HG02763 (cell line): ENCODE measurements at regions not wholly inside any gene's neighbourhood (a gene's known extent, or its start where the extent isn't known, plus 50 kb on each side); places are given as distances from the start of the nearest gene placed in this dataset.

Source experiments
- ATAC-seq: cut with Tn5 transposase; IDR thresholded peaks from one replicate; pipeline ENCODE4 v1.9.1; 2021; ENCODE audit warnings: mild to moderate bottlenecking, moderate library complexity; ENCODE audit not compliant: unreplicated experiment

- ATAC-seq: no peak
These were observed 139.2 kb upstream of the SLC30A5 start for GRCh38 chr5:68954618-68954910.

DNA sequence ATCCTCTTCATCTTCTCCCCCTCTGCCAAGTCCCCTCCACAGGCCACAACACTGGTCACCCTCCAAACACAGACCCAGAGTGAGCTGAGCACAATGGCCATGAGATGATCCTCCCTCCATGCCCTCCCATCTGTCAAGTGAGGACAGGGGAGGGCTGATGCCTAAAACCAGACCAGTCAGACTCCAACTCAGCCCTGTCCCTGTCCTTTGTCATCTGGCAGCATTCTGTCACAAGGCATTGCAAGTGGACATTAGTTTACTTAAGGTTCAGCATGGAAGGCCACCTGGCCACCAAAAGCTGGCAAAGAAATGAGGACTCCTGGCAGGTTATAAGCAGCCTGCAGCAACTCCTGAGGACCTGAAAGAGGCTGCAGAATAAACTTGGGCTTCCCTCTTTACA is 136.2 kb upstream of the SLC30A5 start:
- no peak for ATAC-seq

DNA sequence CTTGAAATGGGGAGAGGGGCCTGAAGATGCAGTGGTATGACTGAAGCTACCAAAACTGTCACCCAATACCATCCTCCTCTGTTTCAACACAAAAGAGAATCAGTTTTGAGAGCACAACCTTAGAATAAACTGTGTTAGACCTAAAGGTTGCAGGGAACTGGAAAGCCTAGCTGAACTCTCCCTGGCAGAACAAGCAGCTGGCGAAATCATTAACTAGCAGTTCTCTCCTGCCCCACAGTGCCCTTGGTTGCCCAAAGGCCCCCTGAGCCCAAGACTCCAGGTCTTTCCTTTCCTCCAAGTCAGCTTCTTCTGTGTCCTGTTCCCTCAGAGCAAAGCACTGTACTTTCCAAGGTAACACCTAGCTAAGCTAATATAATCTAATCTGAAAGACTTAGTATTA is 135.4 kb upstream of the SLC30A5 start:
- no peak for ATAC-seq

DNA sequence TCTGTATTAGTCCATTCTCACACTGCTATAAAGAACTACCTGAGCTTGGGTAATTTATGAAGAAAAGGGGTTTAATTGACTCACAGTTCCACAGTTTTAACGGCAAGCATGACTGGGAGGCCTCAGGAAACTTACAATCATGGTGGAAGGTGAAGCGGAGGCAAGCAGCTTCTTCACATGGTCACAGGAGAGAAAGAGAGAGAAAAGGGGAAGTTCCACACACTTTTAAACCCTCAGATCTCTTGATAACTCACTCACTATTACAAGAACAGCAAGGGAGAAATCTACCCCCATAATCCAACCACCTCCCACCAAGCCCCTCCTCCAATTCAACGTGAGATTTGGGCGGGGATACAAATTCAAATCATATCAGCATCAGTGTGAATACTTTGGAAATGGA is 133.4 kb upstream of the SLC30A5 start:
- ATAC-seq: no peak

DNA sequence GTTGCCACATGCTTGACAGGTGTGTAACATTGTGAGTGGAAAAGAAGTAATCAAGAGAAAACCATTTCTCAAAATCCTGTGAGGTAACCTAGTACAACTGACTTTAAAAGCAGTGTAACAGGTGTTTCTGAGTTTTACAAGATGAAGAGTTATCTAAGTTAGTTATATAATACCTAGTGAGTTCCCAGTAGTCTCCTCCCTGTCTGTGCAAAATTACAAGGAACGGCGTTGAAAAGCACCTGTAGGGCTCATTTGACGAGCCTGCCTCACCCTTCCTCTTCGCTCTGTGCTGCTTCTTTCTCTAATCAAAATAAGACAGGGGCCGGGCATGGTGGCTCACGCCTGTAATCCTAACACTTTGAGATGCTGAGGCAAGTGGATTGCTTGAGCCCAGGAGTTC is 132.9 kb upstream of the SLC30A5 start:
- ATAC-seq: no peak

GRCh38 chr5:68961762-68962161 is 132.1 kb upstream of the SLC30A5 start:
- no peak for ATAC-seq

- no peak for ATAC-seq
These were observed 130.9 kb upstream of the SLC30A5 start for GRCh38 chr5:68962757-68963484.

GRCh38 chr5:68964679-68965078 is 129.1 kb upstream of the SLC30A5 start:
- ATAC-seq: no peak

- no peak for ATAC-seq
These were observed 127.9 kb upstream of the SLC30A5 start for GRCh38 chr5:68965926-68966325.

DNA sequence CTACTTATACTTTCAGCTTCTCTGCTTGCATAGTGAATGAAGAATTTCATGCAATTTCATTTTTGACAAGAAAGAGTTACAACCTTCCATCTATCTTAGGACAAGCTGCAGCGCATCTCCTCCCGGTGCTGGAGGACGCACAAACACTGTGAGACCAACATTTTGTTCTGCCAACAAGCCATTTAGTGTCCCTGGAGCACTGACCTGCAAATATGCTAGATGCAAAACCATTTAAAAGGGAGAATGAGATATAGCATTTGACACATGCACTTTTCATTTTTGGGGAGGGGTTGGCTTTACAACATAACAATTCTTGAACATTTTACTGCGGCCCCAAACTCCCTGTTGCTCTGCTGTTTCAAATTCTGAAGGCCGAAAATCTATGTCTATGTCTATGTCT is 127.2 kb upstream of the SLC30A5 start:
- ATAC-seq: no peak

DNA sequence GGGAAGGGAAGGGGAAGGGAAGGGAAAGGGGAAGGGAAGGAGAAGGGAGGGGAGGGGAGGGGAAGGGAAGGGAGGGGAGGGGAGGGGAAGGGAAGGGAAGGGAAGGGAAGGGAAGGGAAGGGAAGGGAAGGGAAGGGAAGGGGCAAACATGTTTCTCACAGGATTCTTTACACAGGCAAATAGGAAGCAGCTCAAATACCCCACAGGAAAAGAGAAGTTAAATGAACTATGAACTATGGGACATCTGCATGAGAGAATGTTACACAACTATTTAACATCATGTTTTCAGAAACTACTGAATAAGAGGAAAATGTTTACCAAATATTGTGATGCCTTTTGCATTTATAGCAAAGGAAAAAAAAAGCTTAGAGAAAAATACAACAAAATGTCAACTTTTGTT is 125.4 kb upstream of the SLC30A5 start:
- no peak for ATAC-seq

GRCh38 chr5:68970617-68971016 is 123.2 kb upstream of the SLC30A5 start:
- no peak for ATAC-seq

- no peak for ATAC-seq
These were observed 120.1 kb upstream of the SLC30A5 start for GRCh38 chr5:68973696-68974095.

DNA sequence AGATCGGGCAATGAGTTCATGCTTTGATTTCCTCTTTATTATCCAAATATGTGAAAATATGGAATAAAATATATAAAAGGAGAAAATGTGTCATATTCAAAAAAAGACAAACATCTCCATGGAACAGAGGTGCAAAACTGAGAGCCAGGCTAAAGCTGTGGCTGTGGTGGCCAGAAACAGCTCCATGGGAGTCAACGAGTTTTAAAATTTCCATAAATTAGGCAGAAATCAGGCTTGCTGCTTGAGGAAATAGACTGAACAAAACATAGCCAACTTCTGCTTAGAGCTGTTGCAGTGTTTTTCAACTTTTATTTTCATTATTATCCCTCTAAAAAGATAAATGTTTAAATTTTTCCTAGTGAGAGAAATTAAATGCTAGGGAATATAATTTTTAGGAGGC is 110.8 kb upstream of the SLC30A5 start:
- no peak for ATAC-seq

- no peak for ATAC-seq
These were observed 109.9 kb upstream of the SLC30A5 start for GRCh38 chr5:68983959-68984358.

GRCh38 chr5:68991279-68992084 is 102.3 kb upstream of the SLC30A5 start:
- no peak for ATAC-seq

DNA sequence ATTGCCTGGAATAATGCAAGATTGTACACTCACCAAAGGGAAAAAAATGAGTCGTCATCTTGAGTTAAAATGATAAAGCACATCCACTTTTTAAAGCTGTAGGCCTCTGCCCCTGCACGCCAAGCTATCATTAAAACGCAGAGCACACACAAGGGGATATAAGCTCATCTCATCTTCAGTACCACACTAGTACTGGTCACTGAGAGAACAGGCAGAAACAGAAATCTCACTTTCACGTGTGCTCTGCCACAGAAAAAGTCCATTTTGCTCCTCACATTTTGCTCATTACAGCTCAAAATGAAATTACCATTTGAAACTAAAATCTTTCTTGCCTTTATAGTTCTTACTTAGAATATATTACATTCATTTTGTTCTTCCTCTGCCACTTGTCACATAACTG is 99.2 kb upstream of the SLC30A5 start:
- ATAC-seq: no peak

DNA sequence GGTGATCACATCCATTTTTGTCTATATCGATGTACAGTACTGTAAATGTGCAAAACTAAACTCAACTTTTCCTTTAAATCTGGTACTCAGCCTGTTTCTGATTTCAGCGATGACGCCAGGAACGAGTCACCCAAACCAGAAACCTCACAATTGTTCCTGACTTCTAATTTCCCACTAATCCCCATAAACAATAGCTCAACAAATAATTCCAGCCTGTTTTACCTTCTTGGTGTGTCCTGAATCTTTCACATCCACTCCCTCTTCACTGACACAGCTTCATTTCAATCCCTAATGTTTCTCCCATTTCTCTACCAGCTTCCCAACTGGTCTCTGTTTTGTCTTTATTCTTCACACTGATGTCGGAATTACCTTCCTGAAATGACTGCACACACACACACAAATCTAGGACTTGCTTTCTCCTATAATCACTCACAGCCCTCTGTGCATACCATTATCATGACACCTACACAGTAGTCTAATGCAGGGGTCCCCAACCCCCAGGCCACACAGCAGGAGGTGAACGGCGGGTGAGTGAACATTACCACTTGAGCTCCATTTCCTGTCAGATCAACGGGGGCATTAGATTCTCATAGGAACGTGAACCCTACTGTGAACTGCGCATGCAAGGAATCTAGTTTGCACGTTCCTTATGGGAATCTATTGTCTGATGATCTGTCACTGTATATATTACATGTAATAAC is 97.8 kb upstream of the SLC30A5 start:
- ATAC-seq: no peak

DNA sequence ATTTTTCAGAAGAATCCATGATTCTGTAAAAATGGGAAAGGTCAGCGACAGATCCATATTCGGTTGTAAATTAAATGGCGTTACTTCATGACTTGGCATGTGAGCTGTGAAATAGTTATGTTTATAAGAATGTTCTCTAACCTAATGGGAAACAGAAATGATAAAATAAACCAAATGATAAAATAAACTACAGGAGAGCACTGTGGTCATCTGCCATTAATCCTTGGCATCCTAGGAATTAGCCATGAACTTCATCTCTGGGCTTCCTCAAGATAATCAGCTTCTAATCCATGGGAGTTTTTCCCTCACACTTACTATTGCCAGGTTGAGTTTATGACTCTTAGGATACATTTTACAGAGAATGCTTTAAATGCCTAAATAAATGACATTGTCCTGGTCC is 94.6 kb upstream of the SLC30A5 start:
- ATAC-seq: no peak

DNA sequence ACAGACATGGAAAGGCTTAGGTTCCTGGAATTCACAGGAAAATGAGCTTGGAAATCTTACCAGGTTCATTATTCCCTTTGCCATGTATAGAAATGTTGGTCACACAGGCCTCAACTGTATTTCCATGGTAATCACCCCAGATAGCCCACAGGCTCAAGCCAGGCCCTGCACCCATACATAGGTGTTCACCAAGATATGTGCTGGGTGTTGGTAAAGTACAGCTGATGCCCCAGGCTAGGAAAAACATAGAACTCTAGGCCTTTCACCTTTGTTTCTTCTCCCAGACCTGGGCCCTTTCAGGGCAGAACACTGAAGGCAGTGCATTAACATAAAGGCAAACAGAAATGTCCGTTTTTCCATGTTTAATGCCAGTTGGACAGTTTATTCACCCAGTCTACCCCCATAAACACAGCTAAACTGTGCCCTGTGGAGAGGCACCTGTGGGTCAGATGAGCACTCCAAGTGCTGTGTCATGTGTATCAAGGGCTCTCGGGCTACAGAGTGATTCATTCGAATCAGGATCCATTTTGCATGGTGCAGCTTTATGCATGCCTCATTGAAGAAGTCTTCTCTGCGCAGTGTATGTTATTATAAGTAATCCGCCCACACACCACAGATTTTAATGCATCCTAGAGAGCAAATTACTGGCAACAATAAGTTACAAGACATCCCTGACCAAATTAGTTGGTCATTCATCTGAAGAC is 93.4 kb upstream of the SLC30A5 start:
- no peak for ATAC-seq

- ATAC-seq: no peak
These were observed 92.9 kb upstream of the SLC30A5 start for GRCh38 chr5:69000949-69001348.
